ENCODE measurements at regions not wholly inside any gene's neighbourhood (a gene's known extent, or its start where the extent isn't known, plus 50 kb on each side); places are given as distances from the start of the nearest gene placed in this dataset.
"Not testable (repeated sequence)": the region's sequence is repeated elsewhere in the genome, so short reads cannot be mapped to it uniquely, and the experiment has no call there.

DNA sequence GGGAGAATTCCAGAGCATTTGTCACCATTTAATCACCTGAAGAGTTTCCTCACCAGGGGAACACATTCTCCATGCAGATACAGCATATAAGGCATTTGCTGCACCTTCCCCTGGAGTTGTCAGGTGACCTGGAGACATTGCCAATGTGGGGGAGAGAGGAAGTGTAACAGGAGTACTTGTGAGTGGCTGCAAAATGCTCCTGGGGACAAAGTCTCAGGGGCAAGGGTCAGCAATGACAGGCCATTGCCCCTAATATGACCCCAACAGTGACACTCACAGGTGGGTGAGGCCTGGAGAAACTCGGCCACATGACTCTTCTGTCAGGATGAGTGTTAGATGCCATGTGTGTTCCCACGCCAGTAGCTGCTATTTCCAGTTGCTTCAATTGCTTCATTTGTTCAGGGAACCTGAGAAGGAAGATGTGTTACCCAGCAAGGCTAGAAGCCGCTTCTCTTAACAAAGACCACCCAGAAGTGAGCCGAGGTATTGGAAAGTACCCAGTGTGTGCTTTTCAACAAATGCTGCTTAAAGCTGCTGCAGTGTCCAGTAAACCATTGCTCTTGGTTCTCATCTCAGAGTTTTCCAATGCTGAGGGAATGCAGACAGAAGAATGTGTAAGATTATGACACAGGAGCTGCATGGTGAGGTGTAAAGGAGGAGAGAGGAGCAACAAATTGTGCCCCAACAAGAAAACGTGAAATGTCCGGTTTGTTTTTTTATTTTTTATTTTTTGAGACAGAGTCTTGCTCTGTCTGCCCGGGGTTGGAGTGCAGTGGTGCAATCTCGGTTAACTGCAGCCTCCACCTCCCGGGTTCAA, 128.2 kb upstream of the SLC44A1 start:
- DNase-seq, result no peak

- DNase-seq, result no peak
These were observed 127.2 kb upstream of the SLC44A1 start for GRCh38 chr9:105117234-105117633.

GRCh38 chr9:105118636-105119035, 125.8 kb upstream of the SLC44A1 start:
- DNase-seq, result no peak

DNA sequence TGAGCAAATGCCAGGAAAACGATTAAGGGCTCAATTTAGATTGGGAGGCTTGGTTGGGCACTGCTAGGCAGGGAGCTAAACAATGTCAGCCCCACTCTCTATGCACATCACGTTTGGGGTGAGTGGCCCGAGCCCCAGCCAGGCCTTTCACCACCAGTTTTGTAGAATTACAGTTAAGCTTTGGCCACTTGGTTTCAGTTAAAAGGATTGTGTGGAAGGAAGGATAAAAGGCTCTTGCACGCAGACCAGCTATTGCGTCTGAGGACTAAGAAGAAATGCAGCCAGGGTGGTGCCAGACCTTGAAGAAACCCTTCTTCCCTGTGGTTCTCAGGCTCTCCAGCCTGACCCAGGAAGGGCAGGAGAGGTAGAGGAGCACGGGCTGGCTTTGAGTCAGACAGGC, 125.3 kb upstream of the SLC44A1 start:
- no peak for DNase-seq

GRCh38 chr9:105121861-105122430, 122.5 kb upstream of the SLC44A1 start:
- DNase-seq, result no peak

GRCh38 chr9:105124598-105124997, 119.9 kb upstream of the SLC44A1 start:
- DNase-seq, result not testable (repeated sequence)

- no peak for DNase-seq
These were observed 118.2 kb upstream of the SLC44A1 start for GRCh38 chr9:105126226-105126625.

GRCh38 chr9:105127863-105128220, 116.6 kb upstream of the SLC44A1 start:
- no peak for DNase-seq

- DNase-seq, result no peak
These were observed 115.4 kb upstream of the SLC44A1 start for GRCh38 chr9:105128908-105129600.

GRCh38 chr9:105129731-105130130, 114.7 kb upstream of the SLC44A1 start:
- DNase-seq, result no peak

DNA sequence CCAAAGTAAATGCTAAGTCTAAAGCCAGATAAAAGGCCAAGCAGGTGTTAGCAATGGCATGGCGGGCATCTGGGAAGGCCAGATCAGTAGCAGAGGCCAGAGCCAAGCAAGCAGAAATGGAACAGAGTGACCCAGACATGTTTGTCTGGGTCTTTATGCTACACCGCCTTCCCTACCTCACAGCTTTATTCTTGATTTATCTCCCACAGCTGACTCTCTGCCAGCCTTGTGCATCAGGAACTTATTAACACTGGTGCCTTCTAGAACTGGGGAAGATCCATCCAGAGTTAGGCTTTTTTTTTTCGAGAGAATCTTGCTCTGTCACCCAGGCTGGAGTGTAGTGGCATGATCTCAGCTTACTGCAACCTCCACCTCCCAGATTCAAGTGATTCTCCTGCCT, 112.5 kb upstream of the SLC44A1 start:
- no peak for DNase-seq

DNA sequence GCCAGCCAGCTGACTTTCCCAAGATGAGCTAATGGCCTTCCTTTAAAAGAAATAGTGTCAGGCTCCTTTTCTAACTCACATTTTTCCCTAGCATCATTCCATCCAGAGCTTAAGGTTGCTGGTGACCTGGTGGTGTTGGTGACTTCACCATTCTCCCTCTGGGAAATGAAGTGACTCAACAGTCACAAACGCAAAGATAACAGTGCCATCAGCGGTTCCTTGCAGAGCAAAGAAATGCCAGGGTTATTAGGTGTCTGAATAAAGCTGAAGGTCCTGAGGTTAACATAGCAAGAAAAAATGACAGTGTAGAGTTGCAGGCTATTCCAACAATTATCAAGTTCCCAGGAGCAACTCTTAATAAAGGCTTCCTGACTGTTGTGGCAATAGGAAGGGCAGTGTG, 111.8 kb upstream of the SLC44A1 start:
- DNase-seq, result no peak

GRCh38 chr9:105138306-105138801, 106.1 kb upstream of the SLC44A1 start:
- DNase-seq, result peak; percentile 18

DNA sequence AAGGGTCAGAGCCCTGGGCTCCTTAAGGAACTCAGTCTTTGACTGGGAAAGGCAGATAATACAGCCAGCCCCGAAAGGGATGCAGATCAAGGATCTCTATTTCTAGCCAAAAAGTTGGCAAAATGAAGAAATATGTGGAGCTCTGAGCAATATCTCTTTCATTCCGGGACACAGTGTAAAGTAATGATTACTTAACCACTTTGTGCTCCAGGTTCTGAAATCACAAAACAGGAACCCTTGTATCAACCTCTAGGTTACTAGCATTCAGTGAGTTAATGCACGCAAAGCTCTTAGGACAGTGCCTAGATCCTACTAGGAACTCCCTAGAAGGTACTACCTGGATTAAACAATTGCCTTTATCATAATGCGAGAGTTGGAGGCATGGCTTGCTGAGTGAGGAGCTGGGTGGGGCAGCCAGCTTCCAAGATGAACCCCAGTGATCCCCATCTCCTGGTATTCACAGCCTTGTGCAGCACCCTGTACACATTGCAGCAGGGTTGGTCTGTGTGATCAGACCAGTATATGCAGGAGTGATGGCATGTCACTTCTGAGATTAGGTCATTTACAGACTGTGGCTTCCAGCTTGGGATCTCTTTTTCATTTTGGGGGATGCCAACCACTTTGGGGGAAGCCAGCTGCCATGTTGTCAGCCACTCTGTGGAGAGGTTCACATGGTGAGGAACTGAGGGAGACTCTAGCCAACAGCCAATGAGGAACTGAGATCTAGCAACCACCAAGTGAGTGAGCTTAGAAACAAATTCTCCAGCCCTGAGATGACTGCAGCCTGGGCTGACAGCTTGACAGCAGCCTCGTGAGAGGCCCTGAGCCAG, 103.1 kb upstream of the SLC44A1 start:
- DNase-seq, result no peak

GRCh38 chr9:105141976-105142250, 102.5 kb upstream of the SLC44A1 start:
- no peak for DNase-seq

DNA sequence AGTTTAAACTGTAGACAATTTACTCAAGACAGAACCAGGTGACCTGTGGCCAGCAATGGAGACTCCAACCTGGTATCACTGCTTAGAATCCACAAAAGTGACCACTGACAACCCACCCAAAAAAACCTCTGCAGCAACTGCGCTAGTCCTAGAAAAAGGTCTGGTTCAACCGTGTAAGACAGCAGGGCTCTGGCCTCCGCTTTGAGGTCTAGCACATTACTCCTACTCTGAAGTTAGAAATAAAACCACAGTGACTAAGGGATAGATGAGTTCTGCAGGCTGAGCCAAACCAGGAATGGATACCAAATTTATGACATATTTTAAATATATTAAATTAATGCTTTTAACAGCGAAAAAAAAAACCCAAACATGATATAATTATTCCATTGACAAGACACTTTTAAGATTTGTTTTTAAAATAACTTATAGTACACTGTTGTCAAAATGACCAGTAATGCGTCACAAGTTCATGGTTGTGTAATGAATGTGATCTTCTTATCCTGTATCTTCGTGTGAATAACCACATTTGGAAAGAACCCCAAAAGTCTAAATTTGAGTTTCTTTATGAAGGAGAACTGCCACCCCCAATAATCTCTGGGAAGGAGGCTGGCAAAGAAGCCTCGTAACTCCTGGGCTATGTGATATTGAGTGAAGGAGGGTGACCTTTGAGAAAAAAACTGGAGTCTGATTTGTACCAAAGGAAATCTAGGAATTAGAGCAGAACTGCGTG, 101.9 kb upstream of the SLC44A1 start:
- DNase-seq, result no peak

DNA sequence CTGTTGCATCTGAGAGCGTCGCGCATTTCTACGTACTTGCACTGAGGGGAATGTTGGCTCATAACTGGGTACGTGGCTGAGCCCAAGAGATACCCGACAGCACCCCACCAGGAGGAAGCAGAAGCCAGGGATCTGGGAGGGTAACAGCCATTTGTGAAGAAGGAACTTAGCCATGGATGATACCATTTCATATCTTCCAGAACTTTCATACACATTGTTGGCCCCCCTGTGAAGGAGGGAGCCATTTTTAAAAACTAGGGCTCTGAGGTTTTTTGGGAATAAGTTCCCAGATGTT, 101.4 kb upstream of the SLC44A1 start:
- DNase-seq, result no peak

- DNase-seq, result no peak
These were observed 100.4 kb upstream of the SLC44A1 start for GRCh38 chr9:105144076-105144475.

DNA sequence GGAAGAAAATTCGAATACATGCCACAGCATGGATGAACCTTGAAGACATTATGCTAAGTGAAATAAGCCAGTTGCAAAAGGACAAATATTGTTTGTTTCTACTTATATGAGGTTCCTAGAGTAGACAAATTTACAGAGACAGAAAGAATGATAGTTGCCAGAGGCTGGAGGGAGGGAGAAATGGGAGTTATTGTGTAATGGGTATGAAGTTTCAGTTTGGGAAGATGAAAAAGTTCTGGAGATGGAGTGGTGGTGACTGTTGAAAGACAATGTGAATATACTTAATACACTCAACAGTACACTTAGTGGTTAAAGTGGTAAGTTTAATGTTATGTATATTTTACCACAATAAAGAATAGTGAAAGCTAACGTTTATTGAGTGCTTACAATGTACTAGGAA, 99.6 kb upstream of the SLC44A1 start:
- no peak for DNase-seq

GRCh38 chr9:105146677-105147076, 97.8 kb upstream of the SLC44A1 start:
- no peak for DNase-seq

- no peak for DNase-seq
These were observed 97.2 kb upstream of the SLC44A1 start for GRCh38 chr9:105147110-105147871.

Data from NCI-H774 (cell line).